GM10266 (cell line): ENCODE measurements at regions not wholly inside any gene's neighbourhood (a gene's known extent, or its start where the extent isn't known, plus 50 kb on each side); places are given as distances from the start of the nearest gene placed in this dataset.

ENCODE experiments used
- DNase-seq: peaks from one replicate; pipeline ENCODE4 v3.0.0; 2012; ENCODE audit errors: extremely low spot score
- TF ChIP-seq, protein P1 (sequence below): IDR thresholded peaks from 2 replicates; pipeline ENCODE4 v1.5.1; 2012; ENCODE audit warnings: mild to moderate bottlenecking, low read depth; ENCODE audit not compliant: control insufficient read depth, insufficient read depth; ENCODE audit errors: missing control alignments

DNA sequence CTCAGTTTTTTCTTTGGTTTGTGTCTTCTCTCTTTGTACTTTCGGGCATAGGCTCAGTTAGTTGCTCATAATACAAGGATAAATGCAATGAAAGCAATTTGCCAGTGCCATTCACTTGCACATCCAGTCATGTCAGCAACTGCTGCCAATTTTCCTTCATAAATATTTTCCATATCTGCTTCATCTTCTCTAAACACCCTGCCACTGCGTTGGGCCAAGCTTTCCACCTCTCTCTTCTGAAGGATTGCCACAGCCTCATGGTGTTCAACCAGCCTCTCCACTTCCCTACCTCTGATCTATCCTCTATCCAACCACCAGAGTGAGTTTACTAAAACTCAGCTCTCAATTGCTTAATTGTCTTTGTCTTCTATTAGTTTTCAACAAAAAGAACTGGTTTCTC, 192.5 kb upstream of the ZNF462 start:
- DNase-seq: no peak
- TF ChIP-seq, protein P1, sequence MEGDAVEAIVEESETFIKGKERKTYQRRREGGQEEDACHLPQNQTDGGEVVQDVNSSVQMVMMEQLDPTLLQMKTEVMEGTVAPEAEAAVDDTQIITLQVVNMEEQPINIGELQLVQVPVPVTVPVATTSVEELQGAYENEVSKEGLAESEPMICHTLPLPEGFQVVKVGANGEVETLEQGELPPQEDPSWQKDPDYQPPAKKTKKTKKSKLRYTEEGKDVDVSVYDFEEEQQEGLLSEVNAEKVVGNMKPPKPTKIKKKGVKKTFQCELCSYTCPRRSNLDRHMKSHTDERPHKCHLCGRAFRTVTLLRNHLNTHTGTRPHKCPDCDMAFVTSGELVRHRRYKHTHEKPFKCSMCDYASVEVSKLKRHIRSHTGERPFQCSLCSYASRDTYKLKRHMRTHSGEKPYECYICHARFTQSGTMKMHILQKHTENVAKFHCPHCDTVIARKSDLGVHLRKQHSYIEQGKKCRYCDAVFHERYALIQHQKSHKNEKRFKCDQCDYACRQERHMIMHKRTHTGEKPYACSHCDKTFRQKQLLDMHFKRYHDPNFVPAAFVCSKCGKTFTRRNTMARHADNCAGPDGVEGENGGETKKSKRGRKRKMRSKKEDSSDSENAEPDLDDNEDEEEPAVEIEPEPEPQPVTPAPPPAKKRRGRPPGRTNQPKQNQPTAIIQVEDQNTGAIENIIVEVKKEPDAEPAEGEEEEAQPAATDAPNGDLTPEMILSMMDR: no peak

DNA sequence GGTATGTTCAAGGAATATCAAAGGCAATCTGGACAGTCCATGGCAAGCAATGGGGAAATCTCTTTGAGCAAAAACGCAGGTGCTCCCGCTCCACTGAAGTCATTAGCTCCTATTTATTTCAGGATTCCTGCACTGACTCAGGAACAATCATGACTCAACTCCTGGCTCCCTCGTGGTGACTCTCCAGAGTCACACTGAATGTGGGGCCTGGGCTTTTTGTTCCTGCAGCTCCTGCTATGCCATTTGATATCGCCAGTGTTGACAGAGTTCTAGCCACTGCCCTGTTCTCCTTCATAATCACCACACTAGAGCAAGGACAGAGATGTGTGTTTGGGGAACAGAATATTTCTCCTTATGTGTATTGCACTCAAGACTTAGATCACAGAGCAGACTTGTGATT, 187.2 kb upstream of the ZNF462 start:
- DNase-seq: no peak
- TF ChIP-seq, protein P1: no peak

DNA sequence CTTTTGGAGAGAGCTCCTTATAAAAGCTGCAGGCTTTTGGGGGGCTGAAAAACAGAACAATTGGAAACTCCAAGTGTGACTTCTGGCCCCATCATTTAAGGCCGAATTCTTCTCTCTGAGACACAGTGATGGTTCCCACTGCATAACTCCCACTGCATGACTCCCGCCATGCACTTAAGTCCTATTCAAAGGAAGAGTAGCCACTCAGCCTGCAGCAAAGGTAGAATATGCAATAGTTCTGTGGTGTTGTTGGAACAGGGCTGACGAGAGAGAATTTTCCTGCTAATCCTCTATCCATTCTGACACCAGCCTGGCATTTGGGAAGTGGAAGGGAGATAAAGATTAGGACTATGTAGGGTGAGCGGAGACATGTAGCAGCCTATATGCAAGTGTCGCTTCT, 185.6 kb upstream of the ZNF462 start:
- no peak for DNase-seq
- TF ChIP-seq, protein P1: no peak

DNA sequence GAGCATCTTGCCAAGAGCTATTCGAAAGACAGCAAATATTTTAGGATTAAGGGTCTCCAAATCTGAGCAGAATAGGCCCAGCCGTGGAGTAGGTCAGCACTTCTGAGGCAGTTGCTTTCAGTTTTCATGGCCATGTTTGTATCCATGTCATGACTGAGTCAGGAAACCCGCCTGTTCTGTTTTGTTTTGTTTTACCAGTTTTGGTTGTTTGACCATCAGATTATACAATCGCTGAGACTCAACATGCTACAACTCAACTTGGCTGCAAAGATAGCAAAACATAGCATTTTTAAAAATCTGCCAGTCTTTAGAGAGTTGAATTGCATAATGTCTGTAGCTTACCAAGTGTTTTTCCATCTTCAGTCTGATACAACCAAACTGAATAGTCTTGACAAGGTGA, 185.1 kb upstream of the ZNF462 start:
- TF ChIP-seq, protein P1: no peak
- no peak for DNase-seq

DNA sequence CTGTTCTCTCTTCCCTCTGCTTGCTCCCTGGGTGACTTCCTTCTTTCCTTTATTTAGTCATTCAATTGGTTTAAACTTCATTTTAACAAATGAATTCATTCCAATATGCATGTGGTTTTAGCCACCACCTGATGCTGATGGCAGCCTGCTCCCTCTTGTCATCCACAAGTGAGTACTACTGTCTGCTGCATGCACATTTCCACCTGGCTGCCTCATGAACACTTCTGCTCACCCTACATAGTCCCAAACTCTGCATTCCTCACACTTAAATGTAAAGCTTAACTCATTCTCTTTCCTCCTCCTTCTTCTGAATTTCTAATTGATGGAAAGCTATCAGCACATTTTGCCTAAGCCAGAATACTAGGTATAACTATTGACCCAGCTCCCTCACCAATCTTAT, 184.7 kb upstream of the ZNF462 start:
- TF ChIP-seq, protein P1: no peak
- no peak for DNase-seq

DNA sequence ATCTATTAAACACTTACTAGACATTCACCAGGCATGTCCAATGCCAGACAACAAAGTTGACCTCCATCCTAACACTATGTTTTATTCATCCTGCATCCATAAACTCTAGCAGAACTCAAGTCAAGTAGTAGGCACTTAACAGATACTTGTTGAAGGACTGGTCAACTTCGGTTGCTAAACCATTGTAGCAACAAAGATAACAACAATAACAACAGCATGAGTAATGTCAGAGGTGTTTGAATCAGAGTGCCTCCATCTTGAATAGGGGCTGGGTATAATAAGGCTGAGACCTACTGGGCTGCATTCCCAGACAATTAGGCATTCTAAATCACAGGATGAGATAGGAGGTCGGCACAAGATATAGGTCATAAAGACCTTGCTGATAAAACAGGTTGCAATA, 180.5 kb upstream of the ZNF462 start:
- TF ChIP-seq, protein P1: no peak
- DNase-seq: no peak

DNA sequence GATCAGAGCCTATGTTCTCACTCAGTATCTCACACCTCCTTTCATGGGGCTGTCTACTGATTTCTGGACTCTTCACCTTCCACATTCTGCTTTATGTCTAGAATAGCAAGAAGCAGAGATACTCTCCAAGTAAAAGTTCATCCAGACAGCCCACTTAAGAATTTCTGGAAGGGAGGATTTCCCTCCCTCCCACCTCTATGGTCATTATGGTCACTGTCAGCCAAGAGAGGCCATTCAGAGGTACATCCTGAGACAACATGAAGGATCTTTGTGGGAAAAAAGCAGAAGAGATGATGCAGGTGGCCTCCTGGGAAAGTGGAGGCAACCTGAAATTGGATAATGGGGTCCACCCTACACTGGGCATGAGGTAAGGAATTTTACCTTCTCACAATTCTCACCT, 179.5 kb upstream of the ZNF462 start:
- TF ChIP-seq, protein P1: no peak
- DNase-seq: no peak
